Prostate gland (tissue), 2 donors: ENCODE measurements at regions not wholly inside any gene's neighbourhood (a gene's known extent, or its start where the extent isn't known, plus 50 kb on each side); places are given as distances from the start of the nearest gene placed in this dataset.

Experiments
- DNase-seq: peaks from one replicate; pipeline ENCODE4 v3.0.0-alpha.2; 2019; ENCODE audit warnings: low spot score
- H3K27ac ChIP-seq, 2 donors: fragments of 200-600 bp; sonication (generic); 2 replicates each; pipeline ENCODE4 v1.5.1; 2017 to 2019
- H3K27me3 ChIP-seq: fragments of 200-600 bp; sonication (generic); replicated peaks from 2 replicates; pipeline ENCODE4 v1.5.1; 2019; ENCODE audit not compliant: insufficient read depth
- H3K36me3 ChIP-seq, 2 donors: fragments of 200-600 bp; sonication (generic); 1 replicate in 1 of 2; 2 replicates in 1 of 2; pipeline versions ENCODE4 v1.5.1 to v1.8.1; 2017 to 2019
- H3K4me1 ChIP-seq: fragments of 200-600 bp; sonication (generic); replicated peaks from 2 replicates; pipeline ENCODE4 v1.5.1; 2019
- H3K4me3 ChIP-seq, 2 donors: fragments of 200-600 bp; sonication (generic); 2 replicates each; pipeline ENCODE4 v1.5.1; 2017 to 2019
- H3K9me3 ChIP-seq: fragments of 200-600 bp; sonication (generic); 2 replicates; pipeline ENCODE4 v1.5.1; 2017
- POLR2A ChIP-seq: fragments of 450-650 bp; IDR thresholded peaks from one replicate; pipeline ENCODE4 v1.6.1; 2016; ENCODE audit warnings: antibody characterized with exemption, mild to moderate bottlenecking
- POLR2AphosphoS5 ChIP-seq: sonication (generic); formaldehyde crosslinking; IDR thresholded peaks from one replicate; pipeline ENCODE4 v1.6.1; 2017; ENCODE audit warnings: antibody characterized with exemption
- WGBS: methylation state at CpG from one replicate; pipeline ENCODE4 v1.1.5; 2018; 5-methylcytosine and 5-hydroxymethylcytosine counted together
- intact Hi-C: fragments of 100-400 bp; cut with DNase I; formaldehyde crosslinking; loops from one replicate; pipeline ENCODE4 v1.14.2; 2022
- TF ChIP-seq, protein P1 (sequence below), 4 experiments: fragments of 200-600 bp in 2 of 4; fragments of 450-650 bp in 2 of 4; sonication (generic) in 2 of 4; IDR thresholded peaks; 1 replicate in 3 of 4; 2 replicates in 1 of 4; pipeline ENCODE4 v1.5.1; 2016 to 2019; ENCODE audit warnings: antibody characterized with exemption in 4 of 4, mild to moderate bottlenecking in 2 of 4, moderate library complexity in 2 of 4

GRCh38 chr13:24002206-24002815 is 105.0 kb upstream of the C1QTNF9B start:
- Histone ChIP-seq H3K36me3 (no peaks in the 10 kb centered on the region), H3K9me3 (no peaks in the 10 kb centered on the region), H3K27ac (no peak overlapping the region), H3K27me3 (no peaks in the 10 kb centered on the region), H3K4me3 (no peak overlapping the region), H3K4me1 (no peaks in the 10 kb centered on the region)
- intact Hi-C loops: no loop called here
- TF ChIP-seq POLR2A (no peak), POLR2AphosphoS5 (no peak)
- TF ChIP-seq, protein P1, sequence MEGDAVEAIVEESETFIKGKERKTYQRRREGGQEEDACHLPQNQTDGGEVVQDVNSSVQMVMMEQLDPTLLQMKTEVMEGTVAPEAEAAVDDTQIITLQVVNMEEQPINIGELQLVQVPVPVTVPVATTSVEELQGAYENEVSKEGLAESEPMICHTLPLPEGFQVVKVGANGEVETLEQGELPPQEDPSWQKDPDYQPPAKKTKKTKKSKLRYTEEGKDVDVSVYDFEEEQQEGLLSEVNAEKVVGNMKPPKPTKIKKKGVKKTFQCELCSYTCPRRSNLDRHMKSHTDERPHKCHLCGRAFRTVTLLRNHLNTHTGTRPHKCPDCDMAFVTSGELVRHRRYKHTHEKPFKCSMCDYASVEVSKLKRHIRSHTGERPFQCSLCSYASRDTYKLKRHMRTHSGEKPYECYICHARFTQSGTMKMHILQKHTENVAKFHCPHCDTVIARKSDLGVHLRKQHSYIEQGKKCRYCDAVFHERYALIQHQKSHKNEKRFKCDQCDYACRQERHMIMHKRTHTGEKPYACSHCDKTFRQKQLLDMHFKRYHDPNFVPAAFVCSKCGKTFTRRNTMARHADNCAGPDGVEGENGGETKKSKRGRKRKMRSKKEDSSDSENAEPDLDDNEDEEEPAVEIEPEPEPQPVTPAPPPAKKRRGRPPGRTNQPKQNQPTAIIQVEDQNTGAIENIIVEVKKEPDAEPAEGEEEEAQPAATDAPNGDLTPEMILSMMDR (IDR thresholded peaks at IDR 0.05): no peak
- no peak for DNase-seq
- 83% methylated on average over 14 of the region's 16 CpGs for WGBS

- H3K27me3 ChIP-seq: no peaks in the 10 kb centered on the region
- TF ChIP-seq POLR2A: no peak
- TF ChIP-seq, protein P1 (IDR thresholded peaks at IDR 0.05): no peak
- no peaks in the 10 kb centered on the region for H3K4me1 ChIP-seq
- H3K27ac ChIP-seq: no peak overlapping the region
- intact Hi-C loops: no loop called here
- no peak for DNase-seq
- WGBS: 95% methylated on average over 12 of the region's 12 CpGs
- H3K9me3 ChIP-seq: no peaks in the 10 kb centered on the region
- H3K36me3 ChIP-seq: no peaks in the 10 kb centered on the region
- no peak overlapping the region for H3K4me3 ChIP-seq
Measured at GRCh38 chr13:24004142-24004899, 107.0 kb upstream of the C1QTNF9B start.

GRCh38 chr13:24004971-24005370 is 107.7 kb upstream of the C1QTNF9B start:
- TF ChIP-seq POLR2AphosphoS5: no peak
- no peak for TF ChIP-seq POLR2A
- TF ChIP-seq, protein P1 (IDR thresholded peaks at IDR 0.05): no peak
- 70% methylated on average over 3 of the region's 3 CpGs for whole genome bisulfite sequencing
- H3K4me1 ChIP-seq: no peaks in the 10 kb centered on the region
- H3K9me3 ChIP-seq: no peaks in the 10 kb centered on the region
- H3K4me3 ChIP-seq: no peak overlapping the region
- H3K36me3 ChIP-seq: no peaks in the 10 kb centered on the region
- no peak overlapping the region for H3K27ac ChIP-seq
- intact Hi-C loops: no loop called here
- DNase-seq: no peak
- H3K27me3 ChIP-seq: no peaks in the 10 kb centered on the region

- Histone ChIP-seq H3K36me3 (no peaks in the 10 kb centered on the region), H3K9me3 (no peaks in the 10 kb centered on the region), H3K4me1 (no peaks in the 10 kb centered on the region), H3K4me3 (no peak overlapping the region), H3K27ac (no peak overlapping the region), H3K27me3 (no peaks in the 10 kb centered on the region)
- intact Hi-C loops: no loop called here
- 51% methylated on average over 4 of the region's 4 CpGs for WGBS
- no peak for DNase-seq
- TF ChIP-seq, protein P1 (IDR thresholded peaks at IDR 0.05): no peak
- TF ChIP-seq POLR2AphosphoS5 (no peak), POLR2A (no peak)
Measured at GRCh38 chr13:24005755-24006281, 108.5 kb upstream of the C1QTNF9B start.
